C4-2B (cell line): ENCODE measurements at regions not wholly inside any gene's neighbourhood (a gene's known extent, or its start where the extent isn't known, plus 50 kb on each side); places are given as distances from the start of the nearest gene placed in this dataset.
"Not testable (repeated sequence)": the region's sequence is repeated elsewhere in the genome, so short reads cannot be mapped to it uniquely, and the experiment has no call there.

ENCODE experiments used
- H3K27ac ChIP-seq: fragments of 450-650 bp; 2 replicates; pipeline ENCODE4 v1.5.1; 2017
- CTCF ChIP-seq: fragments of 450-650 bp; conservative IDR thresholded peaks from 2 replicates; pipeline ENCODE4 v1.5.1; 2017; ENCODE audit warnings: mild to moderate bottlenecking
- ZFX ChIP-seq: fragments of 450-650 bp; IDR thresholded peaks from 2 replicates; pipeline ENCODE4 v1.6.1; 2017

DNA sequence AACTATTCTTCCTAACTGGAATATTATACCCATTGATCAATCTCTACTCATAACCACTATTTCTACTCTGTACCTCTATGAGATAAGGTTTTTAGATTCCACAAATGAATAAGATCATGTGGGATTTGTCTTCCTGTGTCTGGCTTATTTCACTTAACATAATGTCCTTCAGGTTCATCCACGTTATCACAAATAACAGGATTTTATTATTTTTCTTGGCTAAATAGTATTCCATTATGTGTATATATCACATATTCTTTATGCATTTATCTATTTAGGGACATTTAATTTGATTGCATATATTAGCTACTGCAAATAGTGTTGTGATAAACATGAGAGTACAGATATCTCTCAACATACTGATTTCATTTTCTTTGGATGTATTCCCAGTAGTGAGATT lies 823.0 kb upstream of the ADGRB3 start:
- no peak overlapping the region for H3K27ac ChIP-seq
- TF ChIP-seq ZFX (no peak), CTCF (no peak)

GRCh38 chr6:67811239-67812037 lies 823.6 kb upstream of the ADGRB3 start:
- TF ChIP-seq ZFX = no peak
- no peak for TF ChIP-seq CTCF
- H3K27ac ChIP-seq = no peak overlapping the region

DNA sequence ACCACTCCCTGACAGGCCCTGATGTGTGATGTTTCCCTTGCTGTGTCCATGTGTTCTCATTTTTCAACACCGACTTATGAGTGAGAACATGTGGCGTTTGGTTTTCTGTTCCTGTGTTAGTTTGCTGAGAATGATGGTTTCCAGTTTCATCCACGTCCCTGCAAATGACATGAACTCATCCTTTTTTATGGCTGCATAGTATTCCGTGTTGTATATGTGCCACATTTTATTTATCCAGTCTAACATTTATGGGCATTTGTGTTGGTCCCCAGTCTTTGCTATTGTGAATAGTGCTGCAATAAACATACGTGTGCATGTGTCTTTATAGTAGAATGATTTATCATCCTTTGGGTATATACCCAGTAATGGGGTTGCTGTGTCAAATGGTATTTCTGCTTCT lies 830.3 kb upstream of the ADGRB3 start:
- not testable (repeated sequence) for H3K27ac ChIP-seq

DNA sequence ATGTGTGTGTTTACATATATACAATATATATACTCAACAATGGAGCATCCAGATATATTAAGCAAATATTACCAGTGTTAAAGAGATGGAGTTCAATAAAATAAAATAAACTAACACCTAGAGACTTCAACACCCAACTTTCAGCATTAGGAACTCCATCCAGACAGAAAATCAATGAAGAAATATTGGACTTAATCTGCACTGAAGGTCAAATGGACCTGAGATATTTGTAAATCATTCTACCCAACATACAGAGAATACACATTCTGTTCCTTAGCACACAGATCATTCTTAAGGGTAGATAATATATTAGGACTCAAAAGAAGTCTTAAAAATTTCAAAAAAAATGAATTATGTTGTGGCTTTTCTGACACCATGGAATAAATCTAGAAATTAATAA lies 832.3 kb upstream of the ADGRB3 start:
- TF ChIP-seq CTCF = no peak
- no peak for TF ChIP-seq ZFX
- no peak overlapping the region for H3K27ac ChIP-seq

- H3K27ac ChIP-seq = no peak overlapping the region
- no peak for TF ChIP-seq CTCF
- TF ChIP-seq ZFX = no peak
Observed at GRCh38 chr6:67792996-67793395, 842.1 kb upstream of the ADGRB3 start.

GRCh38 chr6:67790569-67790968 lies 844.5 kb upstream of the ADGRB3 start:
- H3K27ac ChIP-seq = no peak overlapping the region
- no peak for TF ChIP-seq ZFX
- TF ChIP-seq CTCF = no peak

- H3K27ac ChIP-seq = not testable (repeated sequence)
Observed at GRCh38 chr6:67787119-67787518, 848.0 kb upstream of the ADGRB3 start.

DNA sequence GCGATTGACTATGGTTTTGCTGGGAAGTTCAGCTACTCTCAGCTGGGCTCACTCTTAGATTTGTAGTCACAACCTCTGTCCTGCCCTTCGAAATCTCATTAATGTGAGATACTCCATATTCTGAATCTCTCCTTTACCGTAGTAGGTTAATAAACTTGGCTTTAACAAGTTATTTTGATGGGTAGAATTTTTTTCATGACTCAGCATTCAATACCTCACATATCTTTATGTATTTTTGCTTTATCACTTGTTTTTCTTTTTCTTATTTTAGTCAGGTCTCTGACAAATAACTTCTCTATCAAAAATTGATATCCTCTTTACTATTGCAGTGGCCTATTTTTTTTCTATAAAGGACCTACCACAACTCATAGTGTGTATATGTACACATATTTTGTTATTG lies 855.2 kb upstream of the ADGRB3 start:
- no peak overlapping the region for H3K27ac ChIP-seq
- TF ChIP-seq ZFX = no peak
- no peak for TF ChIP-seq CTCF
